H1 (cell line): ENCODE measurements at regions not wholly inside any gene's neighbourhood (a gene's known extent, or its start where the extent isn't known, plus 50 kb on each side); places are given as distances from the start of the nearest gene placed in this dataset.

Source experiments
- CTCF ChIA-PET: fragments of 300-600 bp; sonication (Branson Sonifier 250); formaldehyde crosslinking; loops from one replicate; lab custom pipeline; 2021; ENCODE audit not compliant: partially characterized antibody; lab: Charles Lee
- POLR2A ChIA-PET: fragments of 300-600 bp; sonication (Branson Sonifier 250); formaldehyde crosslinking; loops from one replicate; lab custom pipeline; 2021; ENCODE audit warnings: inconsistent platforms; ENCODE audit not compliant: partially characterized antibody; lab: Charles Lee
- DNase-seq, 2 experiments: peaks; one replicate each; pipeline versions ENCODE4 v3.0.0 to v3.0.0-alpha.2; 2010 to 2022; ENCODE audit warnings: low spot score in 2 of 2, low read depth in 1 of 2, mixed read lengths in 1 of 2
- FAIRE-seq: peaks from 2 replicates; lab custom pipeline; 2011; peaks lifted over from hg19 to GRCh38; lab: Jason Lieb, UNC
- H2AFZ ChIP-seq: 2 replicates; pipeline ENCODE4 v1.8.1; 2012; ENCODE audit warnings: low read length, inconsistent platforms
- H2AK5ac ChIP-seq: 2 replicates; pipeline ENCODE4 v1.6.1; 2013; ENCODE audit warnings: low read depth, low read length
- H2BK120ac ChIP-seq: replicated peaks from 2 replicates; pipeline ENCODE3; 2013; ENCODE audit warnings: low read depth, low read length, inconsistent platforms
- H2BK12ac ChIP-seq: 2 replicates; pipeline ENCODE4 v1.6.1; 2013; ENCODE audit warnings: low read depth, low read length
- H2BK15ac ChIP-seq: 2 replicates; pipeline ENCODE4 v1.6.1; 2013; ENCODE audit warnings: low read length
- H2BK20ac ChIP-seq: 2 replicates; pipeline ENCODE4 v1.6.1; 2013; ENCODE audit warnings: low read length
- H2BK5ac ChIP-seq: 2 replicates; pipeline ENCODE4 v1.6.1; 2013; ENCODE audit warnings: low read depth, low read length
- H3K14ac ChIP-seq: 2 replicates; pipeline ENCODE4 v1.6.1; 2013; ENCODE audit warnings: inconsistent platforms; ENCODE audit not compliant: insufficient read length
- H3K18ac ChIP-seq: 2 replicates; pipeline ENCODE4 v1.6.1; 2013; ENCODE audit warnings: low read length; ENCODE audit errors: extremely low read depth
- H3K23ac ChIP-seq: 2 replicates; pipeline ENCODE4 v1.6.1; 2013; ENCODE audit warnings: inconsistent platforms; ENCODE audit not compliant: insufficient read length
- H3K23me2 ChIP-seq: 2 replicates; pipeline ENCODE4 v1.6.1; 2013; ENCODE audit warnings: low read depth, low read length
- H3K27ac ChIP-seq: 2 replicates; pipeline ENCODE4 v1.6.1; 2011; ENCODE audit warnings: low read depth, low read length, inconsistent platforms
- H3K27me3 ChIP-seq, 4 experiments: replicated peaks in 1 of 4; 1 replicate in 1 of 4; 2 replicates in 3 of 4; pipeline versions ENCODE4 v1.6.1 to v1.8.1; 2011 to 2013; ENCODE audit warnings: low read length in 3 of 4, mild to moderate bottlenecking in 3 of 4, inconsistent platforms in 2 of 4, mixed read lengths in 2 of 4, moderate library complexity in 1 of 4; ENCODE audit not compliant: control insufficient read depth in 3 of 4, insufficient read depth in 3 of 4; ENCODE audit errors: extremely low read depth in 1 of 4
- H3K36me3 ChIP-seq, 4 experiments: 2 replicates each; pipeline versions ENCODE4 v1.6.1 to v1.8.1; 2011 to 2013; ENCODE audit warnings: mild to moderate bottlenecking in 4 of 4, low read length in 3 of 4, moderate library complexity in 2 of 4, control low read depth in 1 of 4, inconsistent platforms in 1 of 4; ENCODE audit not compliant: insufficient read depth in 4 of 4, control insufficient read depth in 2 of 4
- H3K4ac ChIP-seq: replicated peaks from 2 replicates; pipeline ENCODE3; 2013; ENCODE audit warnings: low read length, low read depth, mixed read lengths, inconsistent platforms; ENCODE audit not compliant: insufficient read length
- H3K4me1 ChIP-seq, 4 experiments: replicated peaks in 1 of 4; 1 replicate in 1 of 4; 2 replicates in 3 of 4; pipeline versions ENCODE4 v1.6.1 to v1.8.1; 2011 to 2013; ENCODE audit warnings: low read length in 3 of 4, inconsistent platforms in 2 of 4, mixed read lengths in 1 of 4; ENCODE audit not compliant: insufficient read depth in 4 of 4, control insufficient read depth in 3 of 4
- H3K4me2 ChIP-seq, 2 experiments: 2 replicates each; pipeline versions ENCODE4 v1.6.1 to v1.8.1; 2011 to 2013; ENCODE audit warnings: low read depth in 2 of 2, low read length in 2 of 2, control low read depth in 1 of 2, inconsistent platforms in 1 of 2, mild to moderate bottlenecking in 1 of 2; ENCODE audit not compliant: insufficient read depth in 1 of 2
- H3K4me3 ChIP-seq, 4 experiments: fragments of 200-600, 300-600 bp in 1 of 4; sonication (generic), shearing (Covaris generic), sonication (Bioruptor Twin) in 1 of 4; 2 replicates each; pipeline versions ENCODE4 v1.5.1 to v1.8.1; 2011 to 2016; ENCODE audit warnings: low read length in 4 of 4, low read depth in 3 of 4, control low read depth in 2 of 4, inconsistent platforms in 2 of 4, mild to moderate bottlenecking in 2 of 4, mixed read lengths in 1 of 4, moderate library complexity in 1 of 4; ENCODE audit not compliant: insufficient read depth in 2 of 4; ENCODE audit errors: extremely low read depth in 1 of 4
- H3K56ac ChIP-seq: replicated peaks from 2 replicates; pipeline ENCODE3; 2013; ENCODE audit warnings: low read depth, mild to moderate bottlenecking, mixed read lengths, low read length, inconsistent platforms; ENCODE audit not compliant: insufficient read length
- H3K79me1 ChIP-seq: 2 replicates; pipeline ENCODE4 v1.6.1; 2013; ENCODE audit warnings: low read depth, low read length, control low read depth
- H3K79me2 ChIP-seq, 2 experiments: 2 replicates each; pipeline versions ENCODE4 v1.6.1 to v1.8.1; 2012 to 2013; ENCODE audit warnings: low read length in 2 of 2, mild to moderate bottlenecking in 2 of 2, inconsistent platforms in 1 of 2; ENCODE audit not compliant: insufficient read depth in 2 of 2, control insufficient read depth in 1 of 2
- H3K9ac ChIP-seq, 4 experiments: replicated peaks in 1 of 4; 1 replicate in 1 of 4; 2 replicates in 3 of 4; pipeline versions ENCODE4 v1.6.1 to v1.8.1; 2011 to 2013; ENCODE audit warnings: low read depth in 3 of 4, low read length in 3 of 4, control low read depth in 2 of 4, mild to moderate bottlenecking in 2 of 4, moderate library complexity in 2 of 4, inconsistent platforms in 1 of 4; ENCODE audit errors: extremely low read depth in 1 of 4
- H3K9me3 ChIP-seq, 2 experiments: 2 replicates each; pipeline versions ENCODE4 v1.6.1 to v1.8.1; 2012 to 2013; ENCODE audit warnings: mild to moderate bottlenecking in 2 of 2, moderate library complexity in 2 of 2, control low read depth in 1 of 2, inconsistent platforms in 1 of 2, low read depth in 1 of 2, low read length in 1 of 2, mixed read lengths in 1 of 2; ENCODE audit not compliant: insufficient read depth in 2 of 2
- H4K20me1 ChIP-seq, 2 experiments: replicated peaks in 1 of 2; 2 replicates each; pipeline versions ENCODE3 to v1.8.1; 2011 to 2013; ENCODE audit warnings: inconsistent platforms in 2 of 2, low read length in 2 of 2, mild to moderate bottlenecking in 1 of 2; ENCODE audit not compliant: insufficient read depth in 2 of 2, control insufficient read depth in 1 of 2
- H4K5ac ChIP-seq: 2 replicates; pipeline ENCODE4 v1.6.1; 2013; ENCODE audit warnings: low read length, low read depth, mixed read lengths, inconsistent platforms; ENCODE audit not compliant: insufficient read length
- H4K8ac ChIP-seq: 2 replicates; pipeline ENCODE4 v1.8.0; 2013; ENCODE audit warnings: mild to moderate bottlenecking, moderate library complexity, low read length, inconsistent platforms; ENCODE audit not compliant: insufficient read depth; ENCODE audit errors: extremely low read depth
- H4K91ac ChIP-seq: replicated peaks from 2 replicates; pipeline ENCODE3; 2013; ENCODE audit warnings: low read length, mixed read lengths, inconsistent platforms; ENCODE audit not compliant: insufficient read length
- BCL11A ChIP-seq, 2 experiments: IDR thresholded peaks; one replicate each; pipeline ENCODE4 v1.6.1; 2011; ENCODE audit warnings: low read depth in 2 of 2, low read length in 2 of 2, mild to moderate bottlenecking in 2 of 2
- BRCA1 ChIP-seq: IDR thresholded peaks from 2 replicates; pipeline ENCODE4 v1.6.1; 2012; ENCODE audit warnings: low read depth, low read length, improper control_type of control experiment
- CBX5 ChIP-seq: fragments of 300-800, 300-1000 bp; sonication (generic); IDR thresholded peaks from 2 replicates; pipeline ENCODE4 v1.7.1; 2016; ENCODE audit warnings: antibody characterized with exemption, low read length, low read depth
- EGR1 ChIP-seq: IDR thresholded peaks from 2 replicates; pipeline ENCODE4 v1.6.1; 2011; ENCODE audit warnings: low read depth, low read length, borderline replicate concordance
- EP300 ChIP-seq, 2 experiments: IDR thresholded peaks; 1 replicate in 1 of 2; 2 replicates in 1 of 2; pipeline ENCODE4 v1.6.1; 2011 to 2012; ENCODE audit warnings: low read depth in 2 of 2, low read length in 2 of 2, mild to moderate bottlenecking in 2 of 2, borderline replicate concordance in 1 of 2, inconsistent platforms in 1 of 2, moderate library complexity in 1 of 2
- FOSL1 ChIP-seq: IDR thresholded peaks from 2 replicates; pipeline ENCODE4 v1.6.1; 2011; ENCODE audit warnings: mild to moderate bottlenecking, low read depth, low read length, moderate library complexity; ENCODE audit not compliant: insufficient read depth
- HDAC2 ChIP-seq, 2 experiments: fragments of 300-600 bp in 1 of 2; sonication (generic) in 1 of 2; IDR thresholded peaks; 2 replicates each; pipeline ENCODE4 v1.6.1; 2011 to 2012; ENCODE audit warnings: low read depth in 2 of 2, low read length in 2 of 2, mild to moderate bottlenecking in 2 of 2, moderate library complexity in 2 of 2, borderline replicate concordance in 1 of 2, inconsistent platforms in 1 of 2
- JUND ChIP-seq: IDR thresholded peaks from 2 replicates; pipeline ENCODE4 v1.6.1; 2011; ENCODE audit warnings: mild to moderate bottlenecking, improper control_type of control experiment, low read length
- POLR2AphosphoS5 ChIP-seq: IDR thresholded peaks from 2 replicates; pipeline ENCODE4 v1.6.1; 2011; ENCODE audit warnings: low read depth, low read length
- POU5F1 ChIP-seq: IDR thresholded peaks from 2 replicates; pipeline ENCODE4 v1.6.1; 2011; ENCODE audit warnings: low read depth, mild to moderate bottlenecking, low read length, moderate library complexity
- TAF1 ChIP-seq: IDR thresholded peaks from 2 replicates; pipeline ENCODE4 v1.6.1; 2011; ENCODE audit warnings: mild to moderate bottlenecking, low read depth, low read length
- WGBS, 2 experiments: shearing (Covaris generic) in 1 of 2; methylation state at CpG; one replicate each; pipeline versions ENCODE4 v1.1.6 to v1.1.7; 2013 to 2015; ENCODE audit warnings: low lambda C conversion rate in 2 of 2, mixed read lengths in 2 of 2, inconsistent platforms in 1 of 2, low coverage in 1 of 2, missing lambda C conversion rate in 1 of 2; ENCODE audit not compliant: insufficient replicate concordance in 2 of 2, insufficient coverage in 1 of 2, insufficient read length in 1 of 2; ENCODE audit errors: extremely low coverage in 1 of 2, missing lambda C conversion rate in 1 of 2; 5-methylcytosine and 5-hydroxymethylcytosine counted together

- Histone ChIP-seq H3K27ac (no peak overlapping the region), H4K5ac (no peak overlapping the region), H3K18ac (no peak overlapping the region), H2BK120ac (no peak overlapping the region), H3K56ac (no peak overlapping the region), H4K20me1 (no peaks in the 10 kb centered on the region), H3K79me1 (no peaks in the 10 kb centered on the region), H3K79me2 (no peaks in the 10 kb centered on the region), H3K4me2 (no peak overlapping the region), H4K91ac (no peak overlapping the region), H4K8ac (no peak overlapping the region), H2AFZ (no peak overlapping the region), H2BK12ac (no peak overlapping the region), H3K4me1 (no peaks in the 10 kb centered on the region), H3K23ac (no peak overlapping the region), H3K4ac (no peak overlapping the region), H3K4me3 (no peak overlapping the region), H3K14ac (no peak overlapping the region), H2BK20ac (no peak overlapping the region), H3K9me3 (peaks cover 7 to 9% of the 10 kb centered on the region in 2 experiments), H3K36me3 (no peaks in the 10 kb centered on the region), H3K27me3 (peaks cover 0 to 1% (median 0%) of the 10 kb centered on the region in 4 experiments; a peak in 1 of 7 replicates), H3K9ac (no peak overlapping the region), H3K23me2 (no peaks in the 10 kb centered on the region), H2AK5ac (no peak overlapping the region), H2BK5ac (no peak overlapping the region), H2BK15ac (no peak overlapping the region)
- WGBS, 2 experiments = 64% methylated on average over 3 of the region's 3 CpGs; no CpG with 5 or more reads in 1 of the 2 experiments
- no peak for FAIRE-seq
- POLR2A ChIA-PET = no interaction called here
- CTCF ChIA-PET = interaction anchor here (0.9 kb wide), 1 partner anchor 320 kb away, joined by 3 read pairs; no protein-coding TSS in a partner anchor
- DNase-seq = no peak
- TF ChIP-seq JUND = no peak
- TF ChIP-seq CBX5 = no peak
- TF ChIP-seq EGR1 = no peak
- TF ChIP-seq EP300 (IDR thresholded peaks at IDR 0.05; ENCODE audit: borderline replicate concordance in 1 of 2, low read depth in 2 of 2, low read length in 2 of 2) = no peak
- no peak for TF ChIP-seq HDAC2 (IDR thresholded peaks at IDR 0.05; ENCODE audit: borderline replicate concordance in 1 of 2, low read depth in 2 of 2, low read length in 2 of 2)
- TF ChIP-seq BCL11A (IDR thresholded peaks at IDR 0.05; ENCODE audit: low read depth in 2 of 2, low read length in 2 of 2) = no peak
- no peak for TF ChIP-seq POU5F1
- TF ChIP-seq POLR2AphosphoS5 = no peak
- no peak for TF ChIP-seq TAF1
- TF ChIP-seq BRCA1 = no peak
- TF ChIP-seq FOSL1 = no peak
These were observed 275.3 kb downstream of the ETS1 start for GRCh38 chr11:128311742-128312719.
